Activated gamma-delta T cell treated with Interleukin-2 at 50 U/mL for 16 hours (primary cell): ENCODE measurements at regions not wholly inside any gene's neighbourhood (a gene's known extent, or its start where the extent isn't known, plus 50 kb on each side); places are given as distances from the start of the nearest gene placed in this dataset.
"Not testable (repeated sequence)": the region's sequence is repeated elsewhere in the genome, so short reads cannot be mapped to it uniquely, and the experiment has no call there.

Source experiments
- DNase-seq: peaks from one replicate; pipeline ENCODE4 v3.0.0-alpha.2; 2020

DNA sequence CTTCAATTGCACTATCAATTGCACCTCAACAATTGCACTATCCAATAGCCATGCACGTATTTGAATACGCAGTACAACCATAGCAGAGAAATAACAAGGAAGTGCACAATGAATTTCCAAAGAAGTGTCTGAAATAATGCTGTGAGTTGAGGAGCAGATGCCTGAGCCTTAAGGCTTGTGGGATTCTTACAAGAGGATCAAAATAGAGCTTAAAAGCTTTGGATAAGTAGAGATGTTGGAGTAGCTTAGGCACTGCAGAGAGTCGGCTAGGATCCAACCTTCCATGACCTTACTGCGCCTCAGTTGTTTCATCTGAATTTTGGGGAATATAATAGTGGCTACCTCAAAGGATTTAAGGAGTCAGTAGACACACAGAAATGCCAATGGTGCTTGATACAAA is 196.1 kb upstream of the FLRT2 start:
- no peak for DNase-seq

- DNase-seq, result no peak
These were observed 195.6 kb upstream of the FLRT2 start for GRCh38 chr14:85334316-85334715.

GRCh38 chr14:85336257-85336656 is 193.7 kb upstream of the FLRT2 start:
- no peak for DNase-seq

GRCh38 chr14:85336817-85337216 is 193.1 kb upstream of the FLRT2 start:
- DNase-seq, result no peak

DNA sequence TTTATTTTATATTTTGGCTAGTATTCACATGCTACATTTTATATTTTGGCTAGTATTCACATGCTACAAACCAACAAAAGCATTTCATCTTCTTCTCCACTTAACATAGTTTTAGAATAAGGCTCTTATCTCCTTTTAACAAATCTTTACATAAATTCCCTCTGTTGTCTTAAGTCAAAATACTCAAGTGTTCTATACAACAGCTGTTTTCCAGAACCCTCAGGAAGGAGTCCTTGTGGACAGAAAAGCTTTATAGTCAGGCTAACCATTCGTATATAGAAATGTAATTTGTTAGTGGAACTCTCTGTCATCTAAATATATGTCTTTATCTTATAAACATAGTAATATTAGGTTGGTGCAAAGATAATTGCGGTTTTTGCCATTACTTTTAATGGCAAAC is 191.0 kb upstream of the FLRT2 start:
- DNase-seq, result no peak

GRCh38 chr14:85342858-85343607 is 186.9 kb upstream of the FLRT2 start:
- DNase-seq, result no peak

DNA sequence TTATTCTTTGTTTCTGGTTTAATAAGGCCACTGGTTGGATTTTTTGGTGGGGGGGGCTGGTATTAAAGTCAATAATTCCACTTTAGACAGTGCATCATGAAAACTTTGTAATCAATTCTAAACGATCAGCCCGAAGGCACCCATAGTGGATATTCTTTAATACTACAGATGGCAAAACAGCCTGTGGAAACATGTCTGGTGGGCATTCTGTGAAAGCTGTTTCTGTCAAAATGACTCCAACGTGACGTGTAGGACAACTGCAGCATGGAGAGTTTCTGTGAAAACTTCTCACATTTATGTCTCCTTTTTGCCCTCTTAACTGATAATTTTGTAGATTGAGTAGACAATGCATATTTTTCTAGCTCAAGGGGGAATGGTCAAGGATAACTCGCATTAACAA is 185.8 kb upstream of the FLRT2 start:
- DNase-seq, result no peak

DNA sequence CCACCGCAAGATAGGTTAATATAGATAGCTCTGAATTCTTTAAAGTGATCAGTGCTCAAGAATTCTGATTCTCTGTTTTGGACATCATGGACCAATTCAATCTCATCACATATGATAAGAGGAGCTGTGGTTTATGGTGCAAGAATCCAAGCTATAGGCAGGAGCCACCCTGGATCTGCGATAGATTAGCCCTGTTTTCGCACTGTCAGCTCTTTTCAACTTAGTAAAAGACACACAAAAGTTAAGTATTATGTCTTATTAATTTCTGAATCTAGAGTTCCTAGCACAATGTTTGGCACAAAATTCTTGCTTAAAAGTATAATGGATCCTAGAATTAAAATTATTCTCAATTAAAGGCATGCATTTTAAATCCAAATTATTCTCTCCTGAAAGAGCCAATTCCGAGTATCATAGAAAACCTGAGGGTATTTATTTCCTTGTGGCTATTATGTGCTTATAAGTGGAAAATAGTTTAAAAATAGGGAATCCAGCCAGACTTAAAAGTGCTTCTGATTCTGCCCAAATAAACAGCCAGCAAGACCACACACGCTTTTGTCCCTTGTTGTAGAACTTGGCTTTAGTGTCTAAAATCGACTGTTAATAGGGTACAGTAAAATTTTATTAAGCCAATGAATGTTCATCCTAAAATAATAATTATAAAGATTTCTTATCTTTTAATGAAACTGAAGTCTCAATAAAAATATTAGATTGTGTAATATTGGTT is 184.9 kb upstream of the FLRT2 start:
- DNase-seq, result no peak

DNA sequence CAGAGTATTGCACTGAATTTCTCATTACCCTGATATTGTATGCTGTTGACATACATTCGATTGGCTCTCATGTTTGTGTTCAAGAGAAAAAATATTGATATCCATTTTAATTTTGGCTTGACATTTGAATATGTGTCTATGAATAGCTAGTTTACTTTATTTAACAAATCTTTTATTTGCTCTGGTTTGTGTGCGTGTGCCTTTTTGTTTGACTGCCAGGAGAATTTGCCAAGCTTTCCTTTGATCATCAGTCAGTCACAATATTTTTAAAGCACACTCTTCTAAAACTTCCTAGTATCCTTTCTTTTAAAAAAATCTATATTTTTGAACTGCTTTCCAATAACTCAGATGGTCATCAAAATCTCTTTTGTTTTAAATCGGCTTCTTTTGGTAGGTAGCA is 179.3 kb upstream of the FLRT2 start:
- DNase-seq, result no peak

GRCh38 chr14:85352588-85352987 is 177.4 kb upstream of the FLRT2 start:
- not testable (repeated sequence) for DNase-seq

DNA sequence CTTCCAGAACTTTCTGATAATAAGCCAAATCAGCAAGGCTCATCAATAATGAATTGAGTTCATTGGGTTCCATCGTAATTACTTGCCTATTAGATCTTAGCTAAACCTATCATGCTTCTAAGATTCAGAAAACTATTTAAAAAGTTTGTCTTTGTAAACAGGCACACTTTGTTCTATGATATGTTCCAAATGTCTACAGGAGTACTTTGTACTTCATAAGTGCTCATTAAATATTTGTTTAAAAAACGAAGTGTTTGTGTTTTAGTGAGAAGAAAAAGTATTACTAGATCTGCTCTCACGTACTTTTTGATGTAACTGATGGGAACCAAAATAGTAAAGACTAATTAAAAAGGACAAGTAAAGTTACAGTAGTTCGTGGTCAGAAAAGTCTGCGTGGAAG is 172.8 kb upstream of the FLRT2 start:
- DNase-seq, result no peak

GRCh38 chr14:85358136-85358785 is 171.7 kb upstream of the FLRT2 start:
- no peak for DNase-seq

- no peak for DNase-seq
These were observed 170.4 kb upstream of the FLRT2 start for GRCh38 chr14:85359505-85359904.

GRCh38 chr14:85363358-85363757 is 166.6 kb upstream of the FLRT2 start:
- DNase-seq, result no peak

GRCh38 chr14:85366226-85366625 is 163.7 kb upstream of the FLRT2 start:
- no peak for DNase-seq

DNA sequence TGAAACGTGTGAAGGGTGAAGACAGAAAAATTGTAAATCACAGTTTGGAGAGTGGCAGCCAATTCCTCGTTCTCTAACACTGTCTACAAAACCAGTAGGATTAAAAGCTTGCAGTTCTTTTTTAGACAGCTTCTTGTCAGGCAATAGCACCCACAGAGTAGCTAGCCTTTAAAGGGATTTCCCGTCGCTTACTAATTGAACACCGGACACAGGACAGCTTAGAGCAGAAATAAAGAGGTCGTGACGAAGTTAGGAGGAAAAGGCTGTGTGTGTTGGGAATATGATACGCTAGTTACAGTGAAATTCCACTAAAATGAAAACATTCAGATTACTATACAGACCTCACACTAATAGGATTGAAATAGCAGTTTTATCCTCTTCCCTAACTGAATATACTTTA is 149.1 kb upstream of the FLRT2 start:
- DNase-seq, result no peak

DNA sequence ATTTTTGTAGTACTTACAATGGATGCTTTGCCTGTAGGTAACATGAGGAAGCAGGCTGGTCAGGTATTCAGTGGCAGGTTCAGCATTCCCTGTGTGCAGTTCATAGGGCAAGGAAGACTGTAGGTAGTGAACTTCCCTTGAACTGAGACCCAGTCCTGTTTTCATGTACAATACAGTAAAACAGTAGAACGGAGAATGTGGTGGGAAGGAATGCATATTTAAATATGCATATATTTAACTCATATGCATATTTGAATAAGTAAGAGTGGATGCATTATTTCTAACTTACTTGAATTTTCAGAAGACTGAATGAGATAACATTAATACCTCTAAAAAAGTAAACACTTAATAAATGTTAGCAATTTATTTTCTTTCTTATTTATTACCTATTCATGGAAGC is 147.6 kb upstream of the FLRT2 start:
- no peak for DNase-seq

- no peak for DNase-seq
These were observed 142.8 kb upstream of the FLRT2 start for GRCh38 chr14:85387181-85387580.

DNA sequence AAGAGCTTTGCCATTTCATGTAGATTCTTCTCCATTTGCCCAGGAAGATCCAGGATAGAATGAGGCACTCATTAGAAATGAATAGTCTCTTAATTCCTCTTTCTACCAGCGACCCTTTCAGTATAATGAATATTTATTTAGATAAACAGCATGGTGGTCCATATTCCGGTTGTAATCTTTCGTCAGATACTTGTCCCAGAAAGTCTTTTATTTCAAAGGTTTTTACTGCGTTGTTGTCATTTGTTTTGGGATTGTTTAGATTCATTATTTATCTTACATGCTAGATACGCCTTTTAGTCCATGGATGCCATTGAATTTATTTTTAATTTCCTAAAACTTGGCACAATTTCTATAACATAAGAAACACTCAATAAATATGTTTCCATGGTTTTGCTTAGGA is 139.7 kb upstream of the FLRT2 start:
- DNase-seq, result no peak

DNA sequence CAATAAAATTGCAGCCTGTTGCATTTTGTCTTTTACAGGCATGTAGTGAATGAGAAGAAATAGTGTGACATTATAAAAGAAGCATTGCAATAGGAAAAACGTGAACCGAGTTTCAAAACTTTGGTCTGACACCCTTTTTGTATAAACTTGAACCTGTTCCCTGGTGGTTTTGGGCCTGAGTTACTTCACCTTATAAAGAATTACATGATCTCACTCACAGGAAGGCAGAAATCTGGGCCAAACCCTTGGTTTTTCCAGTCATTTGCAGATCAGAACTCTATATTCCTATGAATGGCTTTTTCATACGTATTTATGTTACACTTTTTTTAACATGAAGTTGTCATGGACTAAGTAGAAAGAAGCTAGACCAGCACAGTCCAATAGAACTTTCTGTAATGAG is 138.5 kb upstream of the FLRT2 start:
- no peak for DNase-seq

- no peak for DNase-seq
These were observed 138.1 kb upstream of the FLRT2 start for GRCh38 chr14:85391892-85392291.

DNA sequence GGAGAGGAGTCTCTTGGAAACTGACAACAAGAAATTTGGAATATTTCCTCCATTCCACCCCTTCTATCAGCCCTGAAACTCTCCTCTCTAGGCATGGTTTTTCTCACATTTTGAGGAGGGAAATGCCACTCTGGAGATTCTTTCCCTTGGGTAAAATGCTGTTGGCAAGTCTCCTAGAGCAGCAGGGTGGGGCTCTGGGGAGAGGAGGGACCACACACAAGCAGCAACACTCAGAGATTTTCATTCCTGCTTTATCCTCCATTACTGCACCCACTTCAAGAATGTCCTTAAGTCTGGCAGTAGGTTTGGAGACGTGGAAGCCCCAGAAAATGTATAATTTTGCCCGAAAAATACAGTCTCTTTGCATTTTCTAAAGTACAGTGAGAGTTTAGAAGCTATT is 130.8 kb upstream of the FLRT2 start:
- no peak for DNase-seq

GRCh38 chr14:85400678-85401077 is 129.3 kb upstream of the FLRT2 start:
- no peak for DNase-seq

DNA sequence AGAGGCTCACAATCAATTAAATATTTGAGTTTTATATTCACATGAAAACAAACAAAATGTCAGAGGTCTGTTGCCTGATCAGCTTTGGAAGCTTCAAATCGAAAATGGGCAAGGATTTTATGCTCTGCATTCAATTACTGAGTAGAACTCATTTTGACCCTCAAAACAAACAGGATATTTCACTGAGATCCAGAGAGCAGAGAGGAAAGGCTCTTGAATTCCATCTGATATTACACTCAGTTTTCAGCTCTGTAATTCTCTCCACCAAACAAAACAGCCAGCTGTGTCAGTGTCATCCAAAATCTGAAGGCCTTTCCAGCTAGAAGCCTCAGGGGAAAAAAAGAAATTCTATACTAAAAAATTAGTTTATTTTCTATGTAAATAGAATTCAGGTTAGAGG is 128.6 kb upstream of the FLRT2 start:
- no peak for DNase-seq
